Muscle of back (tissue), 3 donors: ENCODE measurements at regions not wholly inside any gene's neighbourhood (a gene's known extent, or its start where the extent isn't known, plus 50 kb on each side); places are given as distances from the start of the nearest gene placed in this dataset.
"Not testable (repeated sequence)": the region's sequence is repeated elsewhere in the genome, so short reads cannot be mapped to it uniquely, and the experiment has no call there.

ENCODE experiments used
- DNase-seq, 3 donors: peaks; one replicate each; pipeline versions ENCODE4 v3.0.0 to v3.0.0-alpha.2; 2013

- DNase-seq = no peak
These were observed 99.5 kb downstream of the SLC4A3 start for GRCh38 chr2:219726916-219727315.

- DNase-seq = peak in 2 of 3 donors; percentile 36 to 72
These were observed 100.5 kb downstream of the SLC4A3 start for GRCh38 chr2:219727771-219728429.

GRCh38 chr2:219728991-219729487, 101.6 kb downstream of the SLC4A3 start:
- no peak for DNase-seq

DNA sequence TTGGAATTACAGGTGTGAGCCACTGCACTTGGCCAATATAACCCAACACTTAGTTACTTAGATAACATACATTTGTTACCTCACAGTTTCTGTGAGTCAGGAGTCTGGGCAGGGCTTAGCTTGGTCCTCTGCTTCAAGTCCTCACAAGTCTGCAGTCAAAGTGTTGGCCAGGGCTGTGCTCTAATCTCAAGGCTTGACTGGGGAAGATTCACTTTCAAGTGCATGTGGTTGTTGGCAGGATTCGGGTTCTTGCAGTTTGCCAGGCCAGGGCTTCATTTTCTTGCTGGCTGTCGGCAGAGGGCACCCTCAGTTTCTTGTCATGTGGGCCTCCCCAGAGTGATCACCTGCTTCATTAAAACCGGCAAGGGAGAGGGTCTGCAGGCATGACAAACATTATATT, 103.7 kb downstream of the SLC4A3 start:
- no peak for DNase-seq

DNA sequence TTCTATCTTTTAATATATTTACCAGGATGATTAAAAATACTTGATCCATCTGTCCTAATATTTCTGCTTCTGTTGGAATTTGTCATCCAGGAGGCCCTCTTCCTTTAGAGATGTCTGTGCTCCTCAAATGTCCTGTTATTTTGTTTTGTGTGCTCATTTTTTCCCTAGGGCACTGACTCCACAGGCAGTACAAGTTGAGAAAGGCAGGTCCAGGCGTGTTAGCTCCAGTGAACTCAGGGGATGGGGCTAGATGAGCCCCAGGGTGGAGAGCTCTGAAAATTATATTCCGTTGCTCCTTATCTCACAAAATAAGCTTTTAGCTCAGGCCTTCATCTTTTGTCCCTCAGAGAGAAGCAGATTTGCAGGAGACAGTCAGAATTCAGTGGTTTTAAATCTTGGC, 105.7 kb downstream of the SLC4A3 start:
- DNase-seq = no peak

- no peak for DNase-seq
These were observed 106.3 kb downstream of the SLC4A3 start for GRCh38 chr2:219733746-219734145.

- DNase-seq = peak; percentile 67 to 90 (median 79)
These were observed 108.8 kb downstream of the SLC4A3 start for GRCh38 chr2:219736209-219736608.

- DNase-seq = peak; percentile 42 to 79 (median 51)
These were observed 109.9 kb downstream of the SLC4A3 start for GRCh38 chr2:219737270-219737691.

DNA sequence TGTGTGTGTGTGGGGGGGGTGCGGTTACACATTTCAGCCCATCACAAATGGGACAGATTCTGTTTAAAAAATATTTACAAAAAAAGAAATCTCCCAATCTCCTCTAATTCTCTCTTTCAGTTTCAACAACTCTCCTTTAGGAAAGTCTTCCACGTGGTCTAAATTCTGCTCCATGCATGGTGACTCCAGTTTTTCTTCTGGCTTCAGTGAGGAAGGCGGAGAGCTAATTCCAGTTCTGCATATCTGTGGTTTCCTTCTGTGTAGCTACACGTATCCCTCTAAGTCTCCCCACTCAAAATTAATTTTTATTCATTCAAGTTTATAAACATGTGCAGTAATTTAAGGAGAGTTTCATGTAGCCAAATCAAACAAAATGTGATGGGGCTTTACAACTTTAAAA, 111.6 kb downstream of the SLC4A3 start:
- DNase-seq = no peak

DNA sequence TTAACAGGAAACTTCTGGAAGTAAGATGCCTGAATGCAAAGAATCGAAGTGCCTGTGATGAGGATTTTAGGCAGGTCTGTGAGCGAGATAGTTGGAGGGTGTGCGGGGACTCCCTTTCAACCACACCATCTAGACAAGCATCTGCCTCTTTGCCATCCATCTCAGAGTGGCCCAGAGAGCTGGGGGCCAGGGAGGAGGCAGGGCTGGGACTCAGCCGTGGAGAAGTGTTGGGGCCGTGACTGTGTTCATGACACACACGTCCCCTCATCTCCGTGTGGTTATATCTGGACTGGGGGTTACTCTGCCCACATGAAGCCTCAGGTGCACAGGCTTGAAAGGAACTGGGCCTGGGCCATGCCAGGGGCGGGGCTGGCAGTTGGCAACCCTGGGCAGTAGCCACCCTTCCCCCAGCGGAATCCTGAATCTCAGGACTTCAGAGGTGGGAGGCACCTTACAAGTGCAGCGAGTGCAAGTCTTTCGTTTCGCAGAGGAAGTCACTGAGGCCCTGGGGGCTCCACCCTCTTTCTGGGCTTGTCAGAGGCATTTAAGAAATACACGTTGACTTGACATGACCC, 112.5 kb downstream of the SLC4A3 start:
- DNase-seq = no peak

GRCh38 chr2:219743548-219743947, 116.1 kb downstream of the SLC4A3 start:
- no peak for DNase-seq

GRCh38 chr2:219744066-219744465, 116.6 kb downstream of the SLC4A3 start:
- DNase-seq = no peak

DNA sequence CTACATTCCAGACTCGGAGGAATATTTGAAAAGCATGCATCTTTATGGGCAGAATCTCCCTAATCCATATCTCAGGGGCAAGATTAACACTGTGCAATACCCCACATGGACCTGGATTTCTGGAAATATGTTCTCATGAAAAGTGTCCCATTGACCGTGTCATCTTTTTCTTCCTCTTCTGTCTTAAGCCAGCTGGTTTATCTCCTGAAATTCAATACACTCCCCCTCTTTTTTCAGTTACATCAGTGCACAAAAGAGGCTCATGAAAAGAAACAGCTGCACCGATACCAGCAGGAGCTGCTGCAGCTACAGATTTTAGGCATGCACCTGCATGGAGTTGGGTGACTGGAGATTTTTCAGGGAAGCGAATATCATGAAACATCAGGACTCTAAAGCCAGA, 117.2 kb downstream of the SLC4A3 start:
- peak in 1 of 3 donors; percentile 65 for DNase-seq

DNA sequence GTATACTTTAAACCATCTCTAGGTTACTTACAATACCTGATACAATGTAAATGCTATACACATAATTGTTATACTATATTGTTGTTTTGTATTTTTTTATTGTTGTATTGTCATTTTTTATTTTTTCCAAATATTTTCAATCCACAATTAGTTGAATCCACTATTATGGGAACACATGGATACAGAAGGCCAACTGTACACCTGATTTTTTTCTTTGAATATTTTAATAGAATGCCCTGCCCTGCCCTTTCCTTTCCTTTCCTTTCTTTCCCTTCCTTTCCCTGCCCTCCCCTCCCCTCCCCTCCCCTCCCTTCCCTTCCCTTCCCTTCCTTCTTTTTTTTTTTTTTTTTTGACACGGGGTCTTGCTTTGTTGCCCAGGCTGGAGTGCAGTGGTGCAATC, 120.2 kb downstream of the SLC4A3 start:
- DNase-seq = no peak

- DNase-seq = no peak
These were observed 121.5 kb downstream of the SLC4A3 start for GRCh38 chr2:219748671-219749570.

DNA sequence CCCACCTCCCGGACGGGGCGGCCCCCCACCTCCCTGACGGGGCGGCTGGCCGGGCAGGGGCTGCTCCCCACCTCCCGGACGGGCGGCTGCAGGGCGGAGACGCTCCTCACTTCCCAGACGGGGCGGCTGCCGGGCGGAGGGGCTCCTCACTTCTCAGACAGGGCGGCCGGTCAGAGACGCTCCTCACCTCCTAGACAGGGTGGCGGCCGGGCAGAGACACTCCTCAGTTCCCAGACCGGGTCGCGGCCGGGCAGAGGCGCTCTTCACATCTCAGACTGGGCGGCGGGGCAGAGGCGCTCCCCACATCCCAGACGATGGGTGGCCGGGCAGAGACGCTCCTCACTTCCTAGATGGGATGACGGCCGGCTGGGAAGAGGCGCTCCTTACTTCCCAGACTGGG, 123.7 kb downstream of the SLC4A3 start:
- not testable (repeated sequence) for DNase-seq

GRCh38 chr2:219752726-219753125, 125.3 kb downstream of the SLC4A3 start:
- DNase-seq = no peak

DNA sequence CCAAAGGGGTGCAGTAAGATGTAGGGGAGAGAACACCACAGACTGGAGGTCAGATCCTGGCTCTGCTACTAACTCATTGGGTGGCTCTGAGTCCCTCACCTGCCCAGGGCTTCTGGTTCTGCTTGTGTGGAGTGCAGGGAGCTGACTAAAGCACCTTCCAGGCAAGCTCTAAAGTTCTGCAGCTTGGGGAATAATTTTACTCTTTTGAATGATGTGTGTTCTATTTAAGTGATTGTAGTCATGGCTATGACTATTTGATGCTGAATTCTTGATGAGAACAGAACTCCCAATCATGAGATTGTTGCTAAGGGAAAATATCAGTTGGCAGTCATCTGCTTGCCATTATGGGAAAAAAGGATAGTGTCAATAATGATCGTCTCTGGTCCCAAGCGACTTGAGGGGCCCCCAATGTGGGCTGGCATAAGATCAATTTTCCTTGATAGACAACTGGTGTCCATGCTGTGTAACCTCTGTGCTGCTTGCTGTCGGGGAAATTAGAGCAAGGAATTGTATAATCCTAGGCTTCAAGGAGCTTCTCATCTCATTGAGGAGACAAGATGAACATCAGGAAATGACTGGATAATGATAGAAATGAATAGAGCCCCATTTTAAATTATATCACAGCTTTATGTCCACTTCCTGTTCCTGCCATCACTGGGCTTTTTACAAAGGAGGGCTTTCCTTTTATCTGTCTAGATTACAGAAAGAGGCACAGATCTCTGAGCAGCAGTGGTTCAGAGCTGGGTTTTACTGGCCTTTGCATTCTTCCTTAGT, 131.7 kb downstream of the SLC4A3 start:
- no peak for DNase-seq

- DNase-seq = no peak
These were observed 132.4 kb downstream of the SLC4A3 start for GRCh38 chr2:219759801-219760200.

DNA sequence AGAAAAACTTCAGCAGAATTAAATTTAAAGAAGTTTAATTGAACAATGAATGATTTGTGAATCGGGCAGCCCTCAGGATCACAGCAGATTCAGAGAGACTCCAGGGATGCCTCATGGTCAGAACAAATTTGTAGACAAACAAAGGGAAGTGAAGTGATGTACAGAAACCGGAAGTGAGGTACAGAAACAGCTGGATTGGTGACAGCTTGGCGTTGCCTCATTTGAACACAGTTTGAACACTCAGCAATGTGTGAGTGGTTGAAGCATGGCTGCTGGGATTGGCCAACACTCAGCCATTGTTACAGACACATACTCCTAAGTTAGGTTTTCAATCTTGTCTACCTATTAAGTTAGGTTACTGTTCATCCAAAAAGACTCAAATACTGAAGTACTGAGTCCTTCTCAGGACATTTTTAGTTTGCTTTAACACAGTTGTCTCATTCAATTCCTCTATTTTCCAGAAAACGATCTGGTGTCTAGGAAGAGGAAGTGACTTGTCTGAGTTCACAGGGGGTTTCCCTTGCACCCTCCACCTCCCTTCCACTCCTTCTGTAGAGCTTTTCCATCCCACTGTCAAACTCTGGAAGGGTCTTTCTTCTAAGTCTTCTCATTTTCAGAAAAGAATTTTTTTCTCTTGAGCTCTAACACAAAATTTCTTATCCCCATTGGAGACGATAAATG, 137.9 kb downstream of the SLC4A3 start:
- no peak for DNase-seq

DNA sequence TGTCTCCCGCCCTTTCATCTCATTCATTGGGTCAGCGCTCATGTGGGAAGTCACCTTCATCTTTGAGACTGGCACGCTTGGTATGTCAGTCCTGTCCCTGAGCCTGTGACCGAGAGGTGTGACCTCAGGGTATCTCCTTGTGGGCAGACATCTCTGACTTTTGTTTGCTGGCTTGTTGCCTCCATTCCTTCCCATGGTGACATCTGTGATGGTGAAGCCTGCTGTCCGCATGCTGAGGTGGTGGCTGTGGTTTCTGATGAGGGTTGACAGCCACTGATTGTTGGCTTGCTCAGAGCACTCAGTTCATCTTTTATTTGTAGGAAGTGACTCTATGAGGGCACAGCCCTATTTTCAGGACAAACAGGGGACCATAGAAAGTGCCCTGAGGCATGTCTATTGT, 139.2 kb downstream of the SLC4A3 start:
- DNase-seq = no peak
